NT2/D1 (cell line): ENCODE measurements at regions not wholly inside any gene's neighbourhood (a gene's known extent, or its start where the extent isn't known, plus 50 kb on each side); places are given as distances from the start of the nearest gene placed in this dataset.

ENCODE experiments used
- SUZ12 ChIP-seq: IDR thresholded peaks from 2 replicates; pipeline ENCODE4 v1.6.1; 2011; ENCODE audit not compliant: insufficient read length, insufficient read depth; ENCODE audit errors: extremely low read depth
- ZNF274 ChIP-seq: IDR thresholded peaks from 2 replicates; pipeline ENCODE4 v1.6.1; 2011; ENCODE audit warnings: mild to moderate bottlenecking, low read depth, low read length

GRCh38 chr16:50853329-50853728 lies 111.4 kb downstream of the CYLD start:
- TF ChIP-seq SUZ12 (no peak), ZNF274 (no peak)
